GM12872 (cell line): ENCODE measurements at regions not wholly inside any gene's neighbourhood (a gene's known extent, or its start where the extent isn't known, plus 50 kb on each side); places are given as distances from the start of the nearest gene placed in this dataset.

Source experiments
- CTCF ChIP-seq: IDR thresholded peaks from 3 replicates; pipeline ENCODE4 v1.5.1; 2011; ENCODE audit warnings: low read depth, mild to moderate bottlenecking, low read length, moderate library complexity; ENCODE audit not compliant: insufficient read depth

- no peak for TF ChIP-seq CTCF
These were observed 67.3 kb upstream of the ATP2B1 start for GRCh38 chr12:89775986-89776365.

GRCh38 chr12:89775063-89775985, 66.7 kb upstream of the ATP2B1 start:
- no peak for TF ChIP-seq CTCF

GRCh38 chr12:89774645-89775044, 66.0 kb upstream of the ATP2B1 start:
- no peak for TF ChIP-seq CTCF

GRCh38 chr12:89770391-89770790, 61.8 kb upstream of the ATP2B1 start:
- TF ChIP-seq CTCF: no peak

GRCh38 chr12:89769483-89769818, 60.8 kb upstream of the ATP2B1 start:
- TF ChIP-seq CTCF: no peak

GRCh38 chr12:89768586-89769482, 60.2 kb upstream of the ATP2B1 start:
- TF ChIP-seq CTCF: no peak
